HG03095 (cell line): ENCODE measurements at regions not wholly inside any gene's neighbourhood (a gene's known extent, or its start where the extent isn't known, plus 50 kb on each side); places are given as distances from the start of the nearest gene placed in this dataset.

ENCODE experiments used
- ATAC-seq: cut with Tn5 transposase; IDR thresholded peaks from one replicate; pipeline ENCODE4 v1.9.1; 2021; ENCODE audit warnings: moderate library complexity; ENCODE audit not compliant: unreplicated experiment

DNA sequence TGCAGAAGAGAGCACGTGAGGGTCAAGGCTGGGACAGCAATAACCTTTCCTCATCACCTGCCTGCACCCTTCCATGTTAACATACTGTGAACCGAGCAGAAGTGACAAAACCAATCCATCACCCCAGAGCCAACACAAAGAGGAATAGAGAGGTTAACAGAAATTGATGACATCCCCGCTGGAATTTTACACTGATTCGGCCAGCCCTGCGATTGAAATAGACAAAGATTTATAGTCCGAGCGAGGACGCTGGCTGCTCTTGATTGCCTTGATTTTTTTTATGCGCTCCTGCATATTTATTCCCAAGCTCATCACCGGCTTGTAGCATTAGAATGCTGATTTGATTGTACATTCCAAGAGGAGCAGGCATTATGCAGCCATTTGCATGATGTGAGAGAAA, 729.7 kb downstream of the BCL11B start:
- ATAC-seq = no peak

DNA sequence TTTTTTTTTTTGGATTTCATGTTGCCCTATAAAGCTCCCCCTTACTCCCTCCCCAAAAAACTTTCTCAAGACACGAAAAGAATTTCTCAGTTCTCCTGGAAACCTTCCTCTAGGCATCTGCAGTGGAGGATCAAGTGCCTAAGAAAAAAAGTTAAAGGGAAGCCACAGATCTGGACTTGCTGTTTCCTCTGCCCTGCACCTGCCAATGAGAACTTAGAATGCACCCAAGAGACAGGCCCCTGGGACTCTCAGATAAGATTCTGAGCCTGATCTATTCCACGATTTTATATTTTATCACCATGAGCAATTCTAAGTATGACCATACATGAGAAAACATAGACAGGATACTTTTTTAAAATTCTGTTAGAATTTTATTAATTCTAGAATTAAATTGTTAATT, 728.9 kb downstream of the BCL11B start:
- no peak for ATAC-seq

- no peak for ATAC-seq
Measured at GRCh38 chr14:98544174-98544573, 727.8 kb downstream of the BCL11B start.

DNA sequence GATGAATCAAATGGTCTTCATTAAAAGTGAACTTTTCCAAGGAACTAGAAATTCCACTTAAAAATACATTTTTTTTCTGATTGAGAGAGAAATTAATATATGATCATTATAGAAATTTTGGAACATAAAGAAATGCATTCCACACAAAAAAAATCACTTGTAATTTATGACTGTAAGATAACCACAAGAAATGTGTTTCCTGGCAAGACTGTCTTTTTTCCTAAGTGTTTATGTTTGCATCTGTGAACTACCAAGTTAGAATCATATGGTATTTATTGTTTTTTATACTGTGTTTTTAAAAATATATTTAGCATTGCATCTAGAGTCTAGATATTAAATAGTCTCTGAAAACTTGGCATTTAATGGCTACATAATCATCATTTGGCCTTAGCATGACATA, 726.8 kb downstream of the BCL11B start:
- no peak for ATAC-seq

DNA sequence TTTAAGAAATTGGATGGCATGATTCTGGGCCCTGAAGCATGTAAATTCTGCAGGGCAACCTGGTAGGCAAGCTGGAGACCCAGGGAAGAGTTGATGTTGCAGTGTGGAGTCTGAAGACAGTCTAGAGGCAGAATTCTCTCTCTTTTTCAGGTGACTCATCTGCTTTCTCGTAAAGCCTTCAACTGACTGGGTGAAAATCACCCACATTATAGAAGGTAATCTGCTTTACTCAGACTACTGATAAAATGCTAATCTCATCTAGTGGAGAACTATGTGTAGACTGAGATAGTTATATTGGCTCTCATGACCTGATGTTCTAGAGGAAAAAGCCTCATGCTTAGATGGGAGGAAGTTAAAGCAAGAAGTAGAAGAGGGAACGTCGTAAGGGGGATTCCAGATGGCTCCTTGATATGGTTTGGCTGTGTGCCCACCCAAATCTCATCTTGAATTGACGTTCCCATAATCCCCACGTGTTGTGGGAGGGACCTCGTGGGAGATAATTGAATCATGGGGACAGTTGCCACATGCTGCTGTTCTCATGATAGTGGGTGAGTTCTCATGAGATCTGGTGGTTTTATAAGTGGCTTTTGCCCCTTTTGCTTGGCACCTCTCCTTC, 723.8 kb downstream of the BCL11B start:
- no peak for ATAC-seq

DNA sequence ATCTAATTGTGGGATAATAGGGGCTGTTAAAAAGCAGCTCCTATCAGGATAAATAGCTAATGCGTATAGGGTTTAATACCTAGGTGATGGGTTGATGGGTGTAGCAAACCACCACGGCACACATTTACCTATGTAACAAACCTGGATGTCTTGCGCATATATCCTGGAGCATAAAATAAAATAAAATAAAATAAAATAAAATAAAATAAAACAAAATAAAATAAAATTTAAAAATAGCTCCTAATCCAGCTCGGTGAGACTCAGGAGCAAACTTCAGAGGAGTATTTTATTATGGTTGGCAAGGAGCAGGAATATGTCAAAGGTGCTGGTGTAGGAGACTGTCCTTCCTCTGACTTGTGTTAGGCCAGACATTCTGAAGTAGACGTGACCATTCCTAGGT, 721.0 kb downstream of the BCL11B start:
- no peak for ATAC-seq

DNA sequence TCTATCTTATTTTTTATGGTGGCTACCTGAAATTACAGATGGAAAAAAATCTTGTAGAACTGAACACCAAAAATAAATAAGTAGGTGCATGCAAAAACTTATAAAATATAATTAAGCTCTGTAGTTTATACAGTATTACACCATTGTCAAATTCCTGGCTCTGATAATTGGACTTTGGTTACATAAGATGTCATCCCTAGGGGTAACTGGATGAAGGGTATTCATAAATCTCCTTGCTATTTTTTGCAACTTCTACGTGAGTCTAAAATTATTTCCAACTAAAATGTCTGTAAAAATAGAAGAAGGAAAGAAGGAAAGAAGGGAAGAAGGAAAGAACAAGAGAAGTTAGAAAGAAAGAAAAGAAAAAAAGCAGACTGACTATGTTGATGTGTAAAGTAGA, 716.6 kb downstream of the BCL11B start:
- ATAC-seq = no peak

DNA sequence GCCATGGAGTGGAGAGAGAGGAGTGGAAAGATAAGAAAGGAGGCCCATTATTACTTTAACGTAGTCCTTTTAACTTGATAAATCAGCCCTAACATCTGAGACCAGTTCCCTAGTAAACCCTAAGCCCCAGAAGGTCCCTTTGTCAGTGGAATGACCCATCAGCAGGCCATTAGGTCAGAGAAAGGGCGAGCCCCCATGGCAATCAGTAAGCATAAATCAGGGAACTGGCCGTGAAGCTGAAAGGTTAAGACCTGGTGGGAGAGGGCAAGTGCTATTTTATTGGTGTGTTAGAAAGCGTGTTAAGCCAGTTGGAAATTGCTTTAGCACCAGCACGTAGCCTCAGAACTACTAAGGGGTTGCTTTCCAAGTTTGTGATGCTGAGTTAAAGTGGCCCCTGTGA, 708.0 kb downstream of the BCL11B start:
- ATAC-seq = no peak

DNA sequence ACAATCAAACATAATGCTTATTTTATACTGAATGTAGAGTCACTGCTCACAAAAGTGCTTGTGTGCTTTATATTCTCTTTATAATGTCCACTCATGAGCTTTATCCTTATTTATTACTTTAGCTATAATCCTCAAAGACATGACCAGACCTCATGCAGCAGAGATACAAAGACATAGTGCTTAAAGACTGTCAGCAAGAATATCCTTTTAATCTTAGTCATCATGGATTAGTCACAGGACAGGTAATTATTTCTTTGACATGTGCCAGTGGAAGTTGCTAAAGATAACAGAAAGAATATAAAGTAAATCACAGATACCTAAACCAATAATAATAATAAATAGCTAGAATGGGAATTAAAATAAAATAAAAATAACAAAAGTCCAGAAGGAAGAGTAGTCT, 707.5 kb downstream of the BCL11B start:
- no peak for ATAC-seq

GRCh38 chr14:98571104-98571503, 700.9 kb downstream of the BCL11B start:
- ATAC-seq = no peak

- no peak for ATAC-seq
Measured at GRCh38 chr14:98573082-98573481, 698.9 kb downstream of the BCL11B start.

GRCh38 chr14:98576463-98576862, 695.5 kb downstream of the BCL11B start:
- ATAC-seq = no peak

DNA sequence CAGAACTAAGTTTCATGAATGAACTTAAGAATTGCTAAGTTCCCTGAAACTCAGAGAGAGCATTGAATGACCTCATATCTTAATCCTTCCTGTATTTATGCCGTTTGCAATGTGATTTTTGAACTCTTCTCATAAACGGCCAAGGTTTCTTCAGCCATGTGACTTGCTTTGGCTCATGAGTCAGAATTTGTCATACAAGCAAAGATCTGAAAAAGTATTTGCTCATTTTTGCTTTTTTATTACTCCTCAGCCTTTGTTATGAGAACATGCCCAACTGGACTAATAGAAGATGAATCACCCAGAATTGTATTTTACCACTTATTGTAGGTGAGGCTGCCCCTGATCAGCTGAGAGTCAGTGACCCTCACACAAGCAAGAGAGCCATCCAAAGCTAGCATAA, 693.8 kb downstream of the BCL11B start:
- ATAC-seq = no peak

DNA sequence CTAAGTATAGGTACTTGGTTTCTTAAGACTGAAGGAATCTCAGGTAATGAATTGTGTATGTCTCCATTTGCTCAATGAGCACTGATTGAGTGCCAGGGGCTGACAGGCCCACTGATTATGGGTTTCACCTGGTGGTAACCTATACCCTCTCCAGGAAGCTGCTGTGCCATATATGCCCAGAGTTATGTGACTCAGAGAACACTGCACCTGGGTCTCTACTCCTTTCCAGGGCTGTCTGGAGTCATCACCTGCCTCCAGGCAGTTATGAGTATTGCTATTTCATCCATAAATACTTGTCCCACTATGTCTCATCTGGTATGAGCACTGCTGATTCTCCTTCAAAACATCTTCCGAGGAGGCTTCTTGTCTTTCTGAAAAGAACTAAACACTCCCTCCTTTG, 692.9 kb downstream of the BCL11B start:
- ATAC-seq = no peak

DNA sequence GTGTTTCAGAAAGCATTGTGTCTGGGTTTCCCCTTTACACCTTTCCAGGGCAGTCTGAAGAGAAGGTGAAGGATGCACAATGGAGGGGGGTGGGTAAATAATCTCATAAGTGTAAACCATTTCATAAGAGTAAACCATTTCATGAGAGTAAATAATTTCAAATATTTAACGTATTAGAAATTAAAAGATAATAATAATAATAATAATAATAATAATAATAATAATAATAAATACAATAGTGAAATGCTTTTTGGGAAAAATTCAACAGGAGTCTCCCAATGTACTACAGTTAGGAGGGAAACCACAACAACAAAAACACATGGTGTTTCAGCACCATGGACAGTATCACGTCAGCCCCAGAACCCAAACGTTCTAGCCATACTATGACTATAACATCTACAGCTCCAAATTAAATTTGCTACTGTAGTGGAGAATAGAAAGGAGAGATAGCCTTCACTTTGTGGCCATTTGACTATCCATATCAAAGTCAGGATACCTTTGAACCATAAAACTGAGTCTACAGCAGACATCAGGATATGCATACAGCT, 691.8 kb downstream of the BCL11B start:
- no peak for ATAC-seq

- no peak for ATAC-seq
Measured at GRCh38 chr14:98582276-98582675, 689.7 kb downstream of the BCL11B start.

GRCh38 chr14:98591161-98591560, 680.8 kb downstream of the BCL11B start:
- ATAC-seq = no peak

DNA sequence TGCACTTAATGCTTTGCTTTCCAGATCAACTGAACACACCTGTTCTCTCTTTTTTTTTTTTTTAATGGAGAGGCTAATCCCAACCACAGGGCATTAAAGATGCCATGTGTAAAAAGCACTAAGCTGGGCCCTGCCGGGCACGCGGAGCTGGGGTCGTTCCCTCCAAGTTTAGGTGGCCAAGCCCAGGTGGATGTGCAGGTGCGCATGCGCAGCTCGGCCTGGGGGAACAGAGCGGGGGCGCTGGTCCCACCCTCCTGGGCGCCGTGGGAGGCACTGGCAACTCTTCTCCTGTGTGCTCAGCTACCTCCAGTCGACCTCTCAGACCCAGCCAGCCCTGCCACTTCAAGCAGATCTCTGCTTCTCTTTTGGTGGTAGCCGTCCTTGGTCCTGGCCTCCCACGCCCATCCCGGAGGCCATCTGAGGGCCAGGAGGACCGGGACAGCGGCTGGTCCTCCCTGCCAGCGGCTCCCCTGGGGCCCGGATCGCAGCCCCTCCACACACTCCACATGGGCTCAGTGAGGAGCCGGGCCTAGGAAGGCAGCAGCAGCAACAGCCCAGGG, 679.3 kb downstream of the BCL11B start:
- ATAC-seq = no peak

GRCh38 chr14:98593361-98593761, 678.6 kb downstream of the BCL11B start:
- no peak for ATAC-seq

DNA sequence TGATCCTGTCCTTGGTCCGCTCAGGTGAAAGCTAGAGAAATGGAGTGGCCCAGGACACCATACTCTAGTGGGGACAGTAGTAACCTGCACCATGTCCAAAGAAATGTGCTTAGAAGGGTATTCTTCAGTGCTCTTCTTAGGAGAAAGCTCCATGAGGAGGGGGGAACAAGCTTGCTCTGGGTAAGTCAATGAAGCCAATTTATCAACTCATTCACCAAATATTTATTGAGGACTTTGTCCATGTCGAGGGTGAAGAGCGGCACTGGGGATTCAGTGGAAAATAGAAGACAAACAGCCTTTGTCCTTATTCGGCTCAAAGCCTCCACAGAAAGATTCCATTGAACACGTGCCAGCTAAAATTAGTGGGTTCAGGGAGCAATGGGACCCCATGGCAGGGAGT, 677.8 kb downstream of the BCL11B start:
- no peak for ATAC-seq

DNA sequence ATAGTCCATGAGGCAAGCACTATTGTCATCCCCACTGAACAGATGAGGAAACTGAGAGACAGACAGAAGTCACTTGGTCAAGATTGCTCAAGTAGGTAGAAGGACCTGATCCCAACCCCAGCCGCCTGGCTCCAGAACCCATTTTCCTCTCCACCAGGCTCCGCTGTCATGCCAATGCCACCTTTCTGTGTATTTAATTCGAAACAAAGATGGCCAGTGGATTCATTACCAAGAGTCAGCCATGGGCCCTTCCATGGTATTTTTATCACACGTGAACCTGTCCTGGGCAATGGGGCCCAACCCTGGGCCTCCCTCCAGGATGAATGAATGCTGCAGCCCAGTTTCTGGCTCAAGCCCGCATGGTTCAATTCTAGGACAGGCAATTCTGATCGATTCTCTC, 673.4 kb downstream of the BCL11B start:
- no peak for ATAC-seq

- ATAC-seq = no peak
Measured at GRCh38 chr14:98599082-98599481, 672.9 kb downstream of the BCL11B start.

DNA sequence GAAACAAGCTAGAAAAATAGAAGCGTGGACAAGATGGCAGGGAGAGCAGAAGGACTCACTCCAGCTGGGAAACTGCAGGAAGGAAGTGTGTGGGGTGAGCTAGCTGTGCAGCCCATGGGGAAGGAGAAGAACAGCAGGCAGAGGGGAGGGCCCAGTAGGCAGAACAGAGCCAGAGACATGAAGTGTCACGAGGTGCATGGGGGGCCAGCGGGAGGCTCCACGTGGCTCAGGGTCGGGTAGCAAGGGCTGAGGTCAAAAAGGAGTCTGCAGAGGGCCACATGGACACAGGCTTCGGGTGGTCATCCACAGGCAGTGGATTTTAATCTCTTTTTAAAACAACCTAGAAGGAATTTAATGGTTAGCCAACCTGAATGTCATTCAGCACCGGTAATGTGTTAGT, 669.0 kb downstream of the BCL11B start:
- ATAC-seq = no peak
